ENCODE measurements at regions not wholly inside any gene's neighbourhood (a gene's known extent, or its start where the extent isn't known, plus 50 kb on each side); places are given as distances from the start of the nearest gene placed in this dataset.

- no peaks in the 10 kb centered on the region for H3K9me1 ChIP-seq (replicated peaks; ENCODE audit: control insufficient read depth, extremely low read depth, insufficient read depth, low read length)
- no peaks in the 10 kb centered on the region for H3K4me1 ChIP-seq (ENCODE audit: control insufficient read depth, extremely low read depth, insufficient read depth, low read length)
- TF ChIP-seq MAX (IDR thresholded peaks at IDR 0.05; ENCODE audit: insufficient read depth, insufficient read length) (no peak), POLR2AphosphoS5 (IDR thresholded peaks at IDR 0.05; ENCODE audit: insufficient read depth, low read depth, low read length) (no peak), FOS (IDR thresholded peaks at IDR 0.05; ENCODE audit: borderline replicate concordance, insufficient read depth, low read length) (no peak), POLR2A (IDR thresholded peaks at IDR 0.05; ENCODE audit: low read depth, low read length) (no peak), MYC (IDR thresholded peaks at IDR 0.05; ENCODE audit: low read depth, low read length) (no peak), CTCF (IDR thresholded peaks at IDR 0.05; ENCODE audit: extremely low read depth in 1 of 2, insufficient read depth in 1 of 2, low read depth in 1 of 2, low read length in 2 of 2) (no peak), GATA2 (IDR thresholded peaks at IDR 0.05; ENCODE audit: insufficient read depth, insufficient read length, low read depth, low read length) (no peak), JUN (IDR thresholded peaks at IDR 0.05; ENCODE audit: borderline replicate concordance, insufficient read depth, insufficient read length, low read depth) (no peak), EZH2 (IDR thresholded peaks at IDR 0.05; ENCODE audit: borderline replicate concordance, low read depth, low read length, severe bottlenecking) (no peak)
- intact Hi-C loops (cut with micrococcal nuclease): no loop called here
- no peak for FAIRE-seq
- no peak overlapping the region for H3K4me3 ChIP-seq (replicated peaks in 1 of 3; ENCODE audit: insufficient read depth in 1 of 3, low read depth in 1 of 3, low read length in 3 of 3)
- BruUV-seq (replicated peaks): no TSS peak
- H3K9me3 ChIP-seq (replicated peaks; ENCODE audit: control insufficient read depth, insufficient read depth, low read length): no peaks in the 10 kb centered on the region
- no peak overlapping the region for H2AFZ ChIP-seq (ENCODE audit: low read depth, low read length)
- no peak for DNase-seq (ENCODE audit: low read depth, low spot score)
- ChIA-PET CTCF (no interaction called here), POLR2A (no interaction called here)
- H3K4me2 ChIP-seq (ENCODE audit: insufficient read depth, low read length): no peak overlapping the region
- H3K9ac ChIP-seq (replicated peaks; ENCODE audit: extremely low read depth, insufficient read depth, low read length): no peak overlapping the region
- no peaks in the 10 kb centered on the region for H3K79me2 ChIP-seq (ENCODE audit: control insufficient read depth, insufficient read depth, low read length)
- H4K20me1 ChIP-seq (replicated peaks; ENCODE audit: control insufficient read depth, extremely low read depth, insufficient read depth, low read length): no peaks in the 10 kb centered on the region
- dilution Hi-C loops (cut with MboI; ENCODE audit: extremely low pct_ligation_motif_present, low sequenced_read_pairs): no loop called here
- no peak overlapping the region for H3K27ac ChIP-seq (ENCODE audit: insufficient read depth, low read depth, low read length)
- no peaks in the 10 kb centered on the region for H3K27me3 ChIP-seq (ENCODE audit: control insufficient read depth in 2 of 2, insufficient read depth in 2 of 2, low read length in 2 of 2)
- no peaks in the 10 kb centered on the region for H3K36me3 ChIP-seq (ENCODE audit: control insufficient read depth in 2 of 2, extremely low read depth in 1 of 2, insufficient read depth in 2 of 2, low read length in 2 of 2)
Measured at GRCh38 chr12:77549383-77550128, 281.1 kb upstream of the NAV3 start.

Measured in endothelial cell of umbilical vein (primary cell).